GM19463 (cell line): ENCODE measurements at regions not wholly inside any gene's neighbourhood (a gene's known extent, or its start where the extent isn't known, plus 50 kb on each side); places are given as distances from the start of the nearest gene placed in this dataset.
"Not testable (repeated sequence)": the region's sequence is repeated elsewhere in the genome, so short reads cannot be mapped to it uniquely, and the experiment has no call there.

Experiments
- ATAC-seq: cut with Tn5 transposase; IDR thresholded peaks from one replicate; pipeline ENCODE4 v1.9.1; 2021; ENCODE audit warnings: mild to moderate bottlenecking, moderate library complexity; ENCODE audit not compliant: unreplicated experiment

DNA sequence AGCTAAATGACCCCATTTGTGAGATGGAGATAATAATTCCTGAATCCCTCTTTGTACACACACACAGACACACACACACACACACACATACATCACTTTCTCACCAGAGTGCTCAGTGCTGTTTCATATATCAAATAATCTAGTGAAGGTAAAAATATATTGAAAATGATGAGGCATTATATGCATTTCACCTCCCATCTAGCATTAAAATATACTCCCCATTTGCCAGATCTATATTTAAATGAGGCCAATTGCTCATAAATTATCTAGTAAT is 490.7 kb upstream of the FLRT2 start:
- ATAC-seq = no peak

DNA sequence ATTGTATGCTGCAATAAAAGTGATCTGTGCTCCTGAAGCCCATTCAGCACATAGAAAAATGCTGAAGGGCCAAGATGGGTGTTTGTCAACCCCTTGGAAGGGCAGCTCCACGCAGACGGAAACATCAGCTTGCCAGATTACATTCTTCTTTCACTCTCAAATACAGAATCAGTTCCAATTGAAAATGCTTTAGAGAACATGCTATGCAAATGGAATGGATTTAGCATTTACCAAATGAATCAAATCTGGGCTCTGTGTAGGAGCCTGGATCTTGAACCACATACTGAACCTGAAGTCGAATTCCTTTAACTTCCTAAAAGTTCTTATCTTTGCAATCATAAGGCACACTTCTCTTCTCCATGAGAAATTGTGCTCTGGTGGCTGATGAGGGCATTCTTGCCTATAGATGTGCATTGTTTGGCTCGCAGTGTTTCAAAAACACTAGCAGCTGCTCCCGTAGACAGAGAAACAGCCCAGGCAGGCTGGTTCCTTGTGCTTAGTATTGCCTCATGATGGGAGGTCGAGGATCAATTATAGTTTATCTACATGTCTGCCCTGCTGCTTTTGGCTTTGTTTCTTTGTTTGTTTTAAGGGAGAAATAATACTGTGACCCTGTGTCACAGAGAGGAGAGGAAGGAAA is 489.8 kb upstream of the FLRT2 start:
- no peak for ATAC-seq

DNA sequence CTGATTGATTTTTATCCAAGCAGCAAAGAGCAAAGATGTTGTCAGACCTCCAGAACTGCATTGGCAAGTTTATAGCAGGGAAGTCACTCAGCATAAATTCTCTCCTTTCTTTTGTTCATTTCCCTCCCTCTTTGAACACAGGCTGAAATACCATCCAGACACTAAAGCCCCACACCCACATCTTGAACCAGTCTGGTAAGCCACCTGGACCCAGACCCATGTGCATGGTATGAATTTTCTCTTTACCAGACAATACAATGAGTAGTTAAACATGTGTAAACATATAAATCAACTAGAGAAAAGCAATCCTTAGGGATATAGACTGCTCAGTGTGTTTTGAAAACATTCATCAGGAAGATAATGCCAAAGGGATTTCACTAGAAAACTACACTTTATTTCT is 488.3 kb upstream of the FLRT2 start:
- no peak for ATAC-seq

DNA sequence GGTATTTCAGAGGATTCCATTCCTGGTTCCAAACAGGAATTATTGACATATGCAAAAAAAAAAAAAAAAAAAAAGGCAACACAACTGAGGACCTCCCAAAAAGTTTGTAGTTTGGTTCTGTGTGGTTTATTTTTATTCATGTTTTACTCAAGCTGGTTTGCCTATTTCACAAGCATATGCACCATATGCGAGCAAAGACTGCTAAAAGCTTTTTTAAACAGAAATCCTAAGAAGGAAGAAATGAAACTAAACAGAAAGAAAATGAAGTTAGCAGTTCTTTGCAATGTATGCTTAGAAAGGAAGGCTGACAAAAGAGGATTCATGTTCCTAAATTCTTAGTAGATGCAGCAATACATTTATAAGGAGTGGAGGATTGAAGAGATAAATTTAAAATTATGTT is 487.6 kb upstream of the FLRT2 start:
- no peak for ATAC-seq

DNA sequence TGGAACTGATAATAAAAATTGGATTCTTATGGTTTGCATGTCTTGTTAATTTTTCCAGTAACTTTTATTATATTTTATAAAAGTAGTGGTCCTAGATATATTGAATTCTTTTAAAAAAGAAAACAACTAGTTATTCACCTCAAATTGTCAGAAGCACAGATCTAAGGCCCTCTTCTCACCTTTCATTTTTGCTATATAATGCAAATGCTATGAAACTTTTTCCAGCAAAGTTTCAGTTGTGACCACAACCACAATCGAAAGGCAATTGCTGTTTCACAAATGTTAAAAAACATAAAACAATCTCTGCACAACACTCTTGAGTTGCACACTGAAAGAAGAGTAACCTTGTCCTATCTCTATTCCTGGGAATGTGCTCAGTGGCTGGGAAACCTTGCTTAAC is 479.8 kb upstream of the FLRT2 start:
- ATAC-seq = no peak

DNA sequence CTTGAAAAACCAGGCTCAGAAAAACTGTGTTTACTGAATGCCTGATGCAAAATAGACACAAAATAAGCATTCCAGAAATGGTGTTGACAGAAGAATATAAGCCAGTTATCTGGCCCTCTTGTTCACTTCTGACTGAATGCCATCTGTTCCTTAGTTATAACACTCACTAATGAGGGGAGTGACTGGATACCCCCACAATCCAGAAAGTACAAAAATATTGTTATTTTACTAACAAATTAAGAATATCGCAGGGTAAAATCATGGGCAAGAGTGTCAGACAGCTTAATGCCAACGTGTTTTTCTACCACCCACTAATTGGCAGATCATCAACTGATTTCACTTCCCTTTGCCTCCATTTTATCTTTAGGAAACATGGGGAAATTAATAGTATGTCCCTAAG is 477.3 kb upstream of the FLRT2 start:
- no peak for ATAC-seq

DNA sequence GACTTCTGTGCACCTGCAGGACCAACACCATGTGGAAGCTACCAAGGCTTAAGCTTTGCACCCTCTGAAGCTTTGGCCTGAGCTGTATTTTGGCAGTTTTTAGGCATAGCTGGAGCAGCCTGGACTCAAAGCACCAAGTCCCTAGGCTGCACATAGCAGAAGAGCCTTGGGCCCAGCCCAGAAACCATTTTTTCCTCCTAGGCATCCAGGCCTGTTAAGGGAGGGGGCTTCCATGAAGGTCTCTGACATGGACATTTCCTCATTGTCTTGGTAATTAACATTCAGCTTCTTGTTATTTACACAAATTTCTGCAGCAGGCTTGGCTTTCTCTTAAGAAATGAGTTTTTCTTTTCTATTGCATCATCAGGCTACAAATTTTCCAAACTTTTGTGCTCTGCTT is 475.8 kb upstream of the FLRT2 start:
- ATAC-seq = no peak

DNA sequence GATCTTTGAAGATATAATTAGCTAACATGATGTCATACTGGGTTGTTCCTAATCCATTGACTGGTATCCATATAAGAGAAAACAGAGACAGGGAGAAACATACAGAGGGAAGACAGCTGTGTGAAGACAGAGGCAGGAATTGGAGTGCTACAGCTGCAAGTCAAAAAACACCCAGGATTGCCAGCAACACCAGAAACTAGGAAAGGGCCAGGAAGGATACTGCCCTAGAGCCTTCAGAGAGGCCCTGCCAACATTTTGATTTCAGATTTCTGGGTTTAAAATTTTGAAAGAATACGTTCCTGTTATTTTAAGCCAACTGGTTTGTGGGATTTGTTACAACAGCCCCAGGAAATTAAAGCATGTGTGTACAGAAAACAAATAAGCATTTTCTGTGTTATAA is 473.7 kb upstream of the FLRT2 start:
- no peak for ATAC-seq

DNA sequence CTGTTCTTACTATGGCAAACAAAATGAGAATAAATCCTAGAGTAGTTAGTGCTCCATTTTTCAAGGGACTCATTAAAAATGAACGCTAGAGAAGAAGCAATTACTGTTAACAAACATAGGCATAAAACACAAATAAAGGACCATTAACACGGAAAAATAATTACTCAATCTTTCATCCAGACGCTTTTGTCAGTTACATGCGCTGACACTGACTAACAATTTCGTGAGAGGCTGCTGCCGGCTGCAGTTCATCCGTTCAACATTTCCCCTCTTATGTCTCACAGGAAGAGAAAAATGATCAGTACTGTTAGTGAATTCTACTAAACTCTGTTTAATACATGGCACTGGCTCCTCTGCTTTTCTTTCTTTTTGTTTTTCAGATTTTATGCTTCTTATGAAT is 472.7 kb upstream of the FLRT2 start:
- ATAC-seq = no peak

DNA sequence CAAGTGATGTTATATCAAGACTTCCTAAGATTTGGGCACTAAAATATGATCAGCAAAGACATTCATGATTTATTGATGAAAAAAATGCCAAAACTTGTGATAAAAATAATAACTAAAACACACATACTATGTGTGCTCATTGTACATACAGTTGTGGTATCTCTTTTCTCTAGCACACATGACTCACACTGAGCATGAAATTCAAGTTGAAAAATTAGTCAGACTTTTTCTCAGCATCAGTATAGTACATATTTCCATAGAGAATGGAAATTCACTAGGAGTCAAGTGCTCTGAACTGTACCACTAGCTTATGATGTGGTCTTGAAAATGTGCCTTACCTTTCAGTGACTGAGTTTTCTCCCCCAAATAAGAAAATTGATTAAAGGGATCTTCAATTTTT is 471.8 kb upstream of the FLRT2 start:
- no peak for ATAC-seq

DNA sequence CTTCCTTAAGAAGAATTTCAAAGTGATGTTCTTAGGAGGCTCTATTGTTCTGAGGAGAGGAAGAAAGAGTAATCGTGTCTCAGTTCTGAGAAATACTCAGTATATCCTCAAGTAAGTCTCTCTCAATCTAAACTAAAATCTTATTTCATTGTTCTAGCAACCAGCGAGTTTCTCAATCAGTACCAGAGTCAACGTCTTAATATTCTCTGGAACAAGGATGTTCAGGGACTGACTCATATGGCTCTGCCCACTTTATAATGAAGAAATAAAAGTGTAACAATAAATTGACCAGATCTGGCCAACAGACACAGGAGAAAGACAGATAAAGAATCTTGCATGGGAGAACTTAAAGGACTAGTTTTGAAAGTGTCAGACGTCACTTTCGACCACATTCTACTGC is 469.8 kb upstream of the FLRT2 start:
- ATAC-seq = no peak

DNA sequence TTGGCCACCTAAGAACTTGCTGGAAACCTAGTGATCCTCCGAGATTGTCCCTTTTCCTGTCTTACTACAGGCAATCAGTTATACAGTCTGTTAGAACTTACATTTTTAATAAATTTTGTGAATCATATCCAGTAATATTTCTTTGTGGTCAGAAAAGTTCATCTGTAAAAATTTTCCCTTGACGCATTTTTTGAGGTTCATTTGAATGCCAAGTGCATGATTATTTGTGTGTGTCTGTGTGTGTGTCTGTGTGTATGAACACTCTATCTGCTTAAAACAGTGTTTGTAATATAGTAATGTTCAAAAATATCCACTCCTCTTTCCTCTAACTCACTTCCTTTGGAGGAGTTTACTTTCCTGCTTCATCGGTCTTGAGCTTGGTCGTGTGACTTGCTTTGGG is 468.7 kb upstream of the FLRT2 start:
- ATAC-seq = no peak

DNA sequence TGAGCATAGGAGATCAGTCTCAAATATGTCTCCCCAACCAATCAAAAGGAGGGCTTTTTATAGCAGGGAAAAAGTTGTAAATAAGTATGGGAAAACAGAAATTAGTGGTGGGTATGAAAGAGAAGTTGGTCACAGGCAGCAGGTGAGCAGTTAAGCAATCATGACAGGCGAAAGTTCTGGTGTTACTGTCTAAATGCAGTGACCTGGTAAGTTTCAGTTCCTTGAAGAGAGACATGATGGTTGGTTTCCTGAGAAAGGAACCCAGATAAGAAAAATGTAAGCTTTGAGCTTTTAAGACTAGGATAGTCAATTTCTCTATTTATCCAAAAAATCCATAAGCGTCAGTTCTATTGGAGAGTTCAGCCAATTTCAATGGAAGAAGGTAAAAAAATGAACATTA is 466.2 kb upstream of the FLRT2 start:
- ATAC-seq = no peak

DNA sequence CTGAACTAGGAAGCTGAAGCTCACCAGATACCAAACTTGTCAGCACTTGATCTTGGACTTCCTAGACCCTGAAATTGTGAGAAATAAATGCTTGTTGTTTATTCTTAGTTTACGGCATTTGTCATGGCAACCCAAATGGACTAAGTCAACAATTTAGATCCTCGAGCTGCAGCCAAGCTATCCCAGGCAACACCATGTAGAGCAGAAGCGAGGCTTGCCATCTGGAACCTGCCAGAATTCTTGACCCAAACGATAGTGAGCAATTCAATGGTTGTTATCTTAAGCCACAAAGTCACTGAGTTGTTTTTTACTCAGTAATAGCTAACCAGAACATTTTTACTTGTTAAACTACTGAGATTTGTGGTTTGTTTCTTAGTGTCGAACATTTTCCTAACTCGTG is 458.5 kb upstream of the FLRT2 start:
- ATAC-seq = no peak

DNA sequence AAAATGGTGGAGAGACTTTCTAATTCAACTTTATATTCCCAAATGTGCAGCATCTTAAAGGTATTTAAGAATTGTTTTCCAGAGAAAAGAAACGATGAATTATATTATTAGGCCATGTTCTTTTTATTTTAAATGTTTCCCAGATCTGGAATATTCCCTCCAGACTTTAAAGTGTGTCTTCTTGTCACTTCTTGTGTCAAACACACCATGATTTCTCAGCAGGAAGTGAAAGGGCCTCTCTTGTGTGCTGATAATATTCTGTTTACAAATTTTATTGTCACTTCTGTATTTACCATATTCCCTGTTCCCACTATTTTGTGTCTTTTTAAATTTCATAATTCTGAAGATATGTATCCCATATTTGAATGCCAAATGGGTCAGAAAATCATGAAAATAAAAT is 455.0 kb upstream of the FLRT2 start:
- no peak for ATAC-seq

DNA sequence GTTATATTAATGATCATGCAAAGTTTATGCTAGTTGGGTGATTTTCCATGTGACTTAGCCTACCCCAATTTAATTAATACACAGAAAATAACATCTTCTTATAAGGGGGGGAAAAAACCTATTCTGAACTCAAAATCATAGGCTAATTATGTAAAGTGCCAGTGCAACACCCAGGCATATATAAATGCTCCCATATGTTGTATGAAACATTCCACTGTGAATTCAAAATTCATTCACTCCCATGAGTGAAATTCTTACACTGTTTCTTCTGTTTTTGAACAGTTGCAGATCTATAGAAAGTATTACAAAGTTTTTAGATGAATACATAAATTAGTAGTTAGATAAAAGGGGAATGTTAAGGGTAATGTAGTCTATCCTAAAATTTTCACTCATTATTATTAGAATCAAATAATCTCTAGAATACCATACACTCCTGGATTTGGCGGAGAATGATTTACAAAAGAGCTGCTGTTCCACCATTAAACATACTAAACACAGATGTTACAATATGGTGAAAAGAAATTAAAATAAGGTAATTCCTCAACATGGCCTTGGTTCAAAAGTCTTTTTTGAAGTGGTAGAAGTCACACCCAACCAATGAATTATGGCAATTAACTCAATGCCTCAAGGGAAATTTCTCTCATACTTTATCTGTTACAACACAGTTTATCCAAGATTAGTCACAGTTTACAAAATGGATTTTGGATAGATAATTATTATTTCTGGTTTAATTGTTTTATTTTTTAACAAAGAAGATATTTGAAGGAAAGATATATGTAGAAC is 454.1 kb upstream of the FLRT2 start:
- no peak for ATAC-seq

DNA sequence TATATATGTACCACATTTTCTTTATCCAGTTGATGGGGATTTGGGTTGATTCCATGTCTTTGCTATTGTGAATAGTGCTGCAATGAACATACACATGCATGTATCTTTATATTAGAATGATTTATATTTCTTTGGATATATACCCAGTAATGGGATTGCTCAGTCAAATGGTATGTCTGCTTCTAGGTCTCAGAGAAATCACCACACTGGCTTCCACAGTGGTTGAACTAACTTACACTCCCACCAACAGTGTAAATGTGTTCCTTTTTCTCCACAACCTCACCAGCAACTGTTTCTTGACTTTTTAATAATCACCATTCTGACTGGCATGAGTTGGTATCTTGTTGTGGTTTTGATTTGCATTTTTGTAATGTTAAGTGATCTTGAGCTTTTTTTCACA is 452.2 kb upstream of the FLRT2 start:
- not testable (repeated sequence) for ATAC-seq

DNA sequence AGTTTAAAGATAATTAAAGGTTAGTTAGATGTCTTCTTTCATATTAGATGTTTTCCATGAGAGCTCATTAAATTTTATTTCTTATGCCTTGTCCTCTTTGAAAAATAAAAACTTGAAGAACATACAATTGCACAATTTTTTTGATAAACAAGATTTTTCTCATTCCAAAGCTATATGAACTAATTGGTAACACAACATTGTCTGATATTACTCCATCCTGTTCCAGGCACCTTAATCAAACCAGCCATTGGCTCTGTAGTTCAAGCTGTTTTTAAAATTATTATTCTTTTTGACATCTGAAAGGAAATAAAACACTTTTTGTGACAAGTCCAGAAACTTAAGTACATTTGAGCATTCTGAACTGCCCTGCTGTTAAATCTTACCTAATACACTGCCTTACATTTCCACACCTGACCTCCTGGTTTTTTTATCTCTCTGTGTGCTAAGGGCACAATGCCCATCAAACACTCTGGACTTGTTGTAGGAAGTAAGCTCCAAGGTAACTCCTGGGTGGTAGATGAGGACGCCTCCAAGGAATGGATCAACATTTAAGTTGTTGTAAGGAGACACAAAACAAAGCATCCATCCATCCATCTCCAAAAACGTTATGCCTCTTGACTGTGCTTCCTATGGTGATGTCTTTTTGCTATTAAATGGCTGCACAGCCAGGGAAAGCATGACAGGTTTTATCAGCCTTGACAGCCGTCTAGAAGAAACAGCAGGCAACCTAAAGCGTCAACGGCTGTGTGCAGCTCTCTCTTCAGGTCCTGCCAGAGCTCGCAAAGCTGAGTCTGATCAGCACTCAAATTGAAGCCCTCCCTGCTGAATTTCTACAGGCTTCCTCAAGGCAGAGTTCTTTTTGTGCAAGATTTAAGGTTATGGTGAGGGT is 449.9 kb upstream of the FLRT2 start:
- no peak for ATAC-seq

DNA sequence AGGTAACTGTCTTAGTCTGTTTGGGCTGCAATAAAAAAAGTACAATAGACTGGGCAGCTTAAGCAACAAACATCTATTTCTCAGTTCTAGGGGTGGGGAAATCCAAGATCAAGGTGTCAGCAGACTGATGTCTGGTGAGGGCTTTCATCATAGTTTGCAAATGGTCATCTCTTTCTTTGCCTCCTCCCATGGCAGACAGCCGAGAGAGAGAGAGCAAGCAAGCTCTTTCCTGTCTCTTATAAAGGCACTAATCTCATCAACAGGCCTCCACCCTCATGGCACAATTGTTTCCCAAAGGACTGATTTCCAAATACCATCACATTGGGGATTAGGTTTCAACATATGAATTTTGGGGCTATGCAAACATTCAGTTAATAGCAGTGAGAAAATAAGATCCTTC is 445.6 kb upstream of the FLRT2 start:
- ATAC-seq = no peak

DNA sequence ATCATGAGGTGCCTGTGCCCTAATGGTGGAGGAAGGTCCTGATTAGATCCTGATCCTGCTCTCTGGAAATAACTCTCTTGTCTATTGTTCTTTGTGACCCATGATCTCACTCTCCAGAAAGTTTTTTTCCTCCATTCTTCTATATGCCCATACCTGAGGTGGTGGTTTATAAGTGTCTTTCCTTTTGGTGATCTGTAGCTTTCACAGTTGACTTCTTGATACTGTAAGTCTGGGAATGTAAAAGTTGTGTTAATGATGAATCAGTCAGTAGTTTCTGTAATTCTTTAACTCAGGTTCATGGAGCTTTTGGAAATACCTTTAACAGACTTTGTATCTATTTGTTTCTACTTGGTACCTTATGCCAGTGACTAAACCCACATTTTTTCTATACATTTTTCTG is 444.0 kb upstream of the FLRT2 start:
- ATAC-seq = no peak

DNA sequence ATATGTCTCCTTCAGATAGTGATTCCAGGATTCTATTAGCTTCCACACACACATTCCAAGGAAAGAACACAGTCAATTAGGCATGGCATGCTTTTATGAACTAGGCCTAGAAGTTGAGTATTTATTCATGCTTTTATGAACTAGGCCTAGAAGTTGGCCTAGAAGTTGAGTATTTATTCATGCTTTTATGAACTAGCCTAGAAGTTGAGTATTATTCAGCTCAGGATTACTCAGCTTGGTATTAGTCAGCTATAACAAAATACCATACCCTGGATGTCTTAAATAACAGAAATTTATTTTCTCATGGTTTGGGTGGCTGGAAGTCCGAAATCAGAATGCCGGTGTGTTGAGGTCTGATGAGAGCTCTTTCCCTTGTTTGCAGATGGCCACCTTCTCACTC is 442.7 kb upstream of the FLRT2 start:
- ATAC-seq = no peak

DNA sequence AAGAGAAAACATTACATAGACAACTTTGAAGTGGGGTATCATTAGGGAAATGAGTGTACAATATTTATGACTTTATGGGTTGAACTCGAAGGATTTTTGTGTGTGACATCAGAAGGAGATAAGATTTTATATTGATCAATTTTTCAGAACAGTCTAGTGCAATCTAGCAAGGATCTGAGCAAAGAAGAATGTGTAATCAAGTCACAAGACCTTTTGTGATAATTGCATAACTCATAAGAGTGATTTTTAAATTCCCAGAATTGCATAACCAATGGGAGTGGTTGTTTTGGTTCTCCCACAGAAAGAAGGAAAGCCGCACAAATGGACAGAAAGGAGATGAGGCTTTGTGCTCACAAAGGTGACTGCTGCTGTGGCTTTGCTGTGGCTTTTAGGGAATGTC is 441.8 kb upstream of the FLRT2 start:
- no peak for ATAC-seq
